Stimulated activated CD4-positive, alpha-beta T cell treated with anti-CD3 and anti-CD28 coated beads, Interleukin-15, amount 100 ng/mL, for 48 hours (primary cell): ENCODE measurements at regions not wholly inside any gene's neighbourhood (a gene's known extent, or its start where the extent isn't known, plus 50 kb on each side); places are given as distances from the start of the nearest gene placed in this dataset.
"Not testable (repeated sequence)": the region's sequence is repeated elsewhere in the genome, so short reads cannot be mapped to it uniquely, and the experiment has no call there.

Source experiments
- DNase-seq, 2 donors: peaks; one replicate each; pipeline ENCODE4 v3.0.0-alpha.2; 2020; ENCODE audit warnings: low read depth in 2 of 2

DNA sequence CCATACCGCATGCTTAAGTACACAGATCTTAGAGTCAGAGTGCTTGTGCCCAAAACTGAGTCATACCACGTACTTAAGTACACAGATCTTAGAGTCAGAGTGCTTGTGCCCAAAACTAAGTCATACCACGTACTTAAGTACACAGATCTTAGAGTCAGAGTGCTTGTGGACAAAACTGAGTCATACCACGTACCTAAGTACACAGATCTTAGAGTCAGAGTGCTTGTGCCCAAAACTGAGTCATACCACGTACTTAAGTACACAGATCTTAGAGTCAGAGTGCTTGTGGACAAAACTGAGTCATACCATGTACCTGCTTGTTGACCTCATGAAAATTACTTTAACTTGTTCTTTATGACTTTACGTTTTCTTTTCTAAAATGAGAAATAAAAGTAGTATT is 233.7 kb upstream of the NETO1 start:
- not testable (repeated sequence) for DNase-seq

DNA sequence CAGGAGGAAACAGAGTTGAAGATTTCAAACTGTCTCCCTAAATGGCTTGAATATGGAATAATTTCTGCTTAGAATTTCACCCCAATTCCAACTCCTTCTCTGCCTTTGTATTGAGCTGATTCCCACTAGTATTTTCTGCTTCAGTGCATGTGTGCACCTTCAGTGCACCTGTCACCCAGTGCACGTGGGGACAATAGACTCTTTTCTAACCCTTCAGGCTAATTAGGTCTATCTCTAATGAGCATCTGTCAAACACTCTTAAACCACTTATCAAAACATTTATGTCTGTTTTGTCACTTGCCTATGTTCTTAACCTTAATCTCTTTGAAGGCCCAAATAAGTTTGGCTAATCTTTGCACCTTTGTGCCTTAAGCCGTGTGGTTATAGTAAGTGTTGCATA is 232.0 kb upstream of the NETO1 start:
- DNase-seq, result no peak

DNA sequence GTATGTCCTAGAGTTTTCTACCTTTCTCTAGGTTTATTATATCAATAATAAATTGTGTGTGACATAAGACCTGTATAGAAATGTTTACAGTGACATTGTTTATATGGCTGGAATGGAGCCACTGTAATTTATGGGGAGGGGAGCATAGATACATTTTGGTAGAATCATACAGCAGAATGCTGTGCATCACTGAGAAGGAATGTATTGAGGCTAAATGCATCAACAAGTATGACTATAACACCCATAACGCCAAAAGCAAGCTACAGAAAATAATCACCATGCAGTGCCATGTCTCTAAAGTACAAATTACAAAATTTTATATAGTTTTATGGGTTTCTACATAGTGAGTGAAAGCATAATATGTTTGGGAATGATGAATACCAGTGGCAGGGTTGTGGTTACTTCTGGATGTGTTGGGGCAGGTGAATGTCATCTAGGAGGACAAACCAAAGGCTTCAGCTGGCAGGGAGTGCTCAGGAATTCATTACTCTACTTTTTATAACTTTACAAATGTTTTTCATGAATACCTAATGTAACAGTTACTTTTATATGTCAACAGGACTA is 226.0 kb upstream of the NETO1 start:
- DNase-seq, result no peak

- DNase-seq, result no peak
Measured at GRCh38 chr18:73088445-73088844, 220.7 kb upstream of the NETO1 start.

GRCh38 chr18:73087282-73087977 is 219.6 kb upstream of the NETO1 start:
- no peak for DNase-seq

DNA sequence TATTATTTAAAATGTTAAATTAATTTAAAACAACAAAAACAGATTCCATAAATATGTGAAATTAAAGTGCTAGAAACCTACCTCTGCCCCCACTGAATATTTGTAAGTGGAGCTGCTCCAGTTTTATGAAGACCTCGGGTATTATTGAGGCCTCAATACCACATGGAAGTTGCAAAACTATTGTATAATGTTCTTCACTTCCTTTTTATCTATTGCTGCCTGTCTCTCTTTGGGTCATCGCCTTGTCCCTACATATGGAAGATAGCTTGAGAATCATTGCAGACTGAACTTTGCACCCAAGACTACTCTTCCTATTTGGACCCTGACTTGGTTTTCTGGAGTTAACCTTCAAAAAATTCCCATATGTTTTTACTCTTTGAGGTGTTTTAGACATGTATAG is 212.1 kb upstream of the NETO1 start:
- DNase-seq, result no peak

- DNase-seq, result no peak
Measured at GRCh38 chr18:73060666-73061288, 193.0 kb upstream of the NETO1 start.

GRCh38 chr18:73059280-73059679 is 191.5 kb upstream of the NETO1 start:
- no peak for DNase-seq

GRCh38 chr18:73047688-73048087 is 179.9 kb upstream of the NETO1 start:
- no peak for DNase-seq

GRCh38 chr18:73045037-73045436 is 177.2 kb upstream of the NETO1 start:
- no peak for DNase-seq

DNA sequence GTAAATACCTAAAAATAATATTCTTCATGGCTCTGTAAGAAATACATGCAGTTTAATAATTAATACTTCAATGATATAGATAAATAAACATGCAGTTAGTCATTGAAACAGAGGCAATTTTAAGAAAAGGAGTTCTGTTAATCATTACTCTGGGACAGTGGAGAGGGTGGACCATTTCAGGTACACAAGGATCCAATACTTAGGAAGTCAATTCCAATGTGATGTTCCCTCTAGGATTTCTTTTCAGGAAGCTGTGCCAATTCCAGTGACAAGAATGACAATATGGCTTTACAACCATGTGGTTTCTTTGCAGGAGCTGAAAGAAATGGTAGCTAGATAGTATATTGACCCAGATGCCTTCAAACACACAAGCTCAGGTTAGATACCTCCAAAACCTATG is 175.8 kb upstream of the NETO1 start:
- no peak for DNase-seq

- DNase-seq, result no peak
Measured at GRCh38 chr18:73043211-73043610, 175.4 kb upstream of the NETO1 start.

- DNase-seq, result no peak
Measured at GRCh38 chr18:73040247-73040646, 172.5 kb upstream of the NETO1 start.

DNA sequence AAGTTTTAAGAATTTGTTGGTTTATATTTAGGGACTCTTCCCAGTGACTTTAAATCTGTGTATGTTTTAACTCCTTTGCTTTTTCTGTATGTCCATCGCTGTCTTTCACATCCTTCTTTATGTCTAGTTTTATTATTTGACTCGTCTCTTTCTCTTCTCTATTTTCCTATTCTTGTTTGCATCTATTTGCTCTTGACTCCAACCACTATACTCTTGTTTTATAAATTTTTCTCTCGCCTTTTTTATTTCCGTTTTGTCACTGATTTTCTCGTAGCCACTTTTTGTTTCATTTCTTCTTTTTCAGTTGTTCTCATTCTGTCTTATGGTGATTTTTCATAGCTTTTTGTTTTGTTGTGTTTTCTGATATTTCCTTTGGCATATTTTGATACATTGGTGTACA is 170.5 kb upstream of the NETO1 start:
- DNase-seq, result no peak

DNA sequence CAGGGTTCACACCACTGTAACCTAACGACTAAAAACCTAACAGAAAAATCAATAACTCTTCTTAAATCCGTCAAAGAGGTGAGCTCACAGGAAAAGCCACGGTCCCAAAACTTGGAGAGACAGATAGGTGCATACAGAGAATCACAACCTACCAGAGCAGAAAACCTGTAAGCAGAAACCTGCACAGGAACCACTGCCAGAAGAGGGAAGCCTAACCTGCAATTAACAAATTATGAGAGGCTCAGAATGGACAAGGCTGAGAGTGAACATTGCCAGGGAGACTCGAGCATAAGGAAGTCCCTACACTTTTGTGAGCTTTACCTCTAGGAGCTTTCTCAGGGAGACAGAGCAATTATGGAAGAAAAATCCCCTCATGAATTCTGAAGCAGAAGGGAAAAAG is 156.2 kb upstream of the NETO1 start:
- no peak for DNase-seq

- no peak for DNase-seq
Measured at GRCh38 chr18:73009691-73010090, 141.9 kb upstream of the NETO1 start.

GRCh38 chr18:73007915-73008308 is 140.1 kb upstream of the NETO1 start:
- no peak for DNase-seq

- DNase-seq, result no peak
Measured at GRCh38 chr18:73007195-73007914, 139.6 kb upstream of the NETO1 start.

GRCh38 chr18:73006331-73006730 is 138.5 kb upstream of the NETO1 start:
- no peak for DNase-seq

- DNase-seq, result no peak
Measured at GRCh38 chr18:73004260-73004659, 136.5 kb upstream of the NETO1 start.

GRCh38 chr18:72999971-73000607 is 132.3 kb upstream of the NETO1 start:
- DNase-seq, result no peak

GRCh38 chr18:72995558-72995957 is 127.8 kb upstream of the NETO1 start:
- no peak for DNase-seq
